Tongue (tissue), 1 donor: ENCODE measurements at regions not wholly inside any gene's neighbourhood (a gene's known extent, or its start where the extent isn't known, plus 50 kb on each side); places are given as distances from the start of the nearest gene placed in this dataset.

Source experiments
- DNase-seq: peaks from one replicate; pipeline ENCODE4 v3.0.0-alpha.2; 2015

GRCh38 chr14:98728024-98728423, 544.0 kb downstream of the BCL11B start:
- DNase-seq: no peak

- DNase-seq: no peak
Measured at GRCh38 chr14:98728836-98729235, 543.2 kb downstream of the BCL11B start.

DNA sequence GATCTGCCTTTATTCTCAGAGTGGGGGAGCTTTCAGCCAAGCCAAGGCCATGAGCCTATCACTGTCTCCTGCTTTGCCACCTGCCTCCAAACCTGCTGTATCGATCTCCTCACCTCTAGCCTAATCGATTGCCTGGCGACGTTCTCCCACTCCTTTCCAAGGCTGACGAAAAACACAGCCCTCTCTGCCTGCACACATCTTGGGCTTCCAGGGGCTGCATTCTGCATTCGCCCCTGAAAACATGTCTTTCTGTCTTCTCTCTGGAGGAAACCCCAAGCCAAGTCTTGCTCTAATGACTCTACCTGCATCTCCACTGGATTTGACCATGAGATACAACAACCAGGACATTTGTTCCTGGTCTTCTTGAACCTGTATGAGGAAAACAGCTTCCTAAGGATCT, 540.7 kb downstream of the BCL11B start:
- no peak for DNase-seq

DNA sequence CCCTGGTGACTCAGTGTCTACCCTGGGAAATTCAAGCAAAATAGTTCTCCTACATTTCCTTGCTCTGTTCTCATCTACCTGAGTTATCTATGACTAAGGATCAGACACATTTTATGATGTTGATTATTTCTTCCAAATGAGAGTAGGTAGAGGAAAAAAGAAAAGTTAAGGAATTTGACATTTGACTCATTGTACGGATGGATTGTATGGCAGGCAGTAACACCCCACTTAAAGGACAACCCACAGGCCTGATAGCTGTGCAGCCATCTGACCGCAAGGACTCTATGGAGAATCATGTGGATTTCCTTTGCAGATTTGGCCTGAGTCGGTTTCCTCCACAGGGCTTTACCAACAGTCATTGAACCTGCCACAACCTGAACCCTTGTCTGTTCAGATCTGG, 540.3 kb downstream of the BCL11B start:
- no peak for DNase-seq

GRCh38 chr14:98733536-98733935, 538.5 kb downstream of the BCL11B start:
- DNase-seq: no peak

DNA sequence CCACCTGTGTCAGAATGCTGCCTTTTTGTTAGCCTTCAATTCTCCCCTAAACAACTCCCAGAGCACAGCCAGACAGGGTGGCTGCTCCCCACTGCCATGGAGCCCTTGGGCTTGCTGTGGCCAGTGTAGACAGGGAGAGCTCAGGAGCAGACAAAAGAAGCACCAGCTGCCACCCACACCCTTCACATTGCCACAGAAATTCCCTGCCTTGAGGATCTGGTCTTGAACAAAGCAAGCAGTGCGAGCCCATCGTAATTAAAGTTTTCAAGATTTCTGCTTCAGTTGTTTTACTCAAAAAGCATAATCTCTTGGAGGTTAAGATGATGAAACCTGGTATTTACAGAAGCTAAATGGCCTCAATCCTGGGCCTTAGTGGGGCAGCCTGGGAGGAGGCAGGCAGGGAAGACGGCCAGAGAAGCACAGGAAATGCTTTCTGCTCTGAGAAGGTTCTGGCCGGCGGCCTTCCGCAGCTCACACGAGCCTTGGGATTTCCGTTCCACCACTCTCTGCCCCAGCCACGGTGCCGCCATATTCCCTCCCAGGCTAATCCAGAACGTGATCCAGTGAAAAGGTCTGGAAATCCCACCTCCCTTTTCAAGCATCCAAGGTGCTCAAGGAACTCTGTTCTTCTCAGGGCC, 535.2 kb downstream of the BCL11B start:
- DNase-seq: peak; percentile 45

DNA sequence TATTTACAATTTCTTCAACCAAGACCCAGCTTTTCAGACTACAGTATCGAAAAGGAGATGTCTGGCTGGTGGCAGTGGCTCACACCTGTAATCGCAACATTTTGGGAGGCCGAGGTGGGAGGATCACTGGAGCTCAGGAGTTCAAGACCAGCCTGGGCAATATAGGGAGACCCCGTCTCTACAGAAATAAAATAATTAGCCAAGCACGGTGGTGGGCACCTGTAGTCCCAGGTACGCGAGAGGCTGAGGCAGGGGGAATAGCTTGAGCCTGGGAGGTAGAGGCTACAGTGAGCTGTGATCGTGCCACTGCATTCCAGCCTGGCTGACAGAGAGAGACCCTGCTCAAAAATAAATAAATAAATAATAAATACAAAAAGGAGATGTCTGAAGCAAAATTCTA, 530.5 kb downstream of the BCL11B start:
- DNase-seq: no peak

GRCh38 chr14:98742001-98742400, 530.0 kb downstream of the BCL11B start:
- no peak for DNase-seq

DNA sequence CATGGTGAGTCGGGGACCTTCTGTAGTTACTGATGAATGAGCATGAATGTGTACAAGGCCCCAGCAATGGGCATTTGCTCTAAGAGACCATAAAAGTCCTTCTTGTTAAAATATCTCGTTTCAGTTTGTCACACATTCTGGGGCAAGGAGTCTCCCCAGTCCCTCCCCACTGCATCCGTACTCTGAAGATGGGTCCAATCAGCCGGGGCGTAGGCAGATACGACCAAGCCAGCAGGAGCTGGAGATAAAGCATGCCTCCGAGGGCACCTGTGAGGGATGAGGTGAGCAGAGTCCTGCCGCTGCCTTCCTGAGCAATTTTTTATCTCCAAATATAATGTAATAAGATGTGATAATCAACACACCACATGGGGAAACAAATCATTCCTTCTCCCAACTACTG, 528.5 kb downstream of the BCL11B start:
- DNase-seq: no peak

- DNase-seq: no peak
Measured at GRCh38 chr14:98748966-98749365, 523.0 kb downstream of the BCL11B start.

GRCh38 chr14:98751110-98751509, 520.9 kb downstream of the BCL11B start:
- DNase-seq: no peak

GRCh38 chr14:98752660-98753059, 519.3 kb downstream of the BCL11B start:
- DNase-seq: no peak

DNA sequence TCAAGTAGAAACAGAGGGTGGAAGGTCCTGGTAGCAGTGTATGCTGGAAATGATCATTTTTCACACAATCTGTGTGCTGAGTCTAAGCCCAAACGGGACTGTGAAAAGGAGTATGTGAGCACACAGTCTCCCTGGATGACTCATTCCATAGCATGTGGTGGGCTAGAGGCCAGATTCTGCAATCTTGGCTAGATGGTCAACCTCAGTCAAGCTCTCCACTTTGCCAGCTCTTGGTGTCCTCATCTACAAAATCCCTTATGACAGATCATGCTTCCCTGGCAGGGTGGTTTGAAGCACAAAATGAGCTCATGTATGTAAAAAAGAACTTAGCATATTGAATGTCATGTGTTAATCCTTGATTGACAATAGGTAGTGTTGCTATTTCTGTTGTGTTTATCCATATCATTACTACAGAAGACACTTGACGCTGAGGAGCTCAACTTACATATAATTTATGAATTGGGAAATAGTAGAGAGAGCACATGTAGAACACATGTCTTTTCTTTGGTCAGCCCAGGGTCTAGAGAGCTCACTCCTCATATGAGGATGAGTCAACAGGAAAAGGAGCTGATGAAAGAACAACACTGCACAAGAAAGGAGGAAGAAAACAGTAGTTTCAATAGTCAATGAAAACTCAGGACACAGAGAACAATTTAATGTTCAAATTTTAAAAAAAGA, 517.5 kb downstream of the BCL11B start:
- peak; percentile 89 for DNase-seq

- no peak for DNase-seq
Measured at GRCh38 chr14:98756749-98757148, 515.2 kb downstream of the BCL11B start.

DNA sequence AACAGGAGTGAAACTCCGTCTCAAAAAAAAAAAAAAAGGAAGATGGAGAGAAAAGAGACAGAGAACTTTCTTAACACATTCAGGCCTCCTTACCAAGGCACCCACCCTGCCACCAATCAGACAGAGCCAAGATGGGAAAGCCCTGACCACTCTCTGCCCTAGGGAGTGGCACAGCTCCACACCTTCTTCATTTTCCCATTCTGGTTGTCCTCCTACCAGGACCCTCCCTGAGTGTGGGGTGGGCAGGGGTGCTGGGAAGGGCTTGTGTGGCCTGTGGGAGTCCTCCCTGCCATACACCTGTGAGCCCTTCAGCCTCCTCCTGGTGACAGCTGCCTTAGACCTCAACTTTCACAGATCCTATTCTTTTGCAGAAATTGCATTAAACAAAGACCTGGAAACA, 513.6 kb downstream of the BCL11B start:
- no peak for DNase-seq

- DNase-seq: no peak
Measured at GRCh38 chr14:98761993-98762392, 510.0 kb downstream of the BCL11B start.

GRCh38 chr14:98766818-98767217, 505.2 kb downstream of the BCL11B start:
- no peak for DNase-seq

DNA sequence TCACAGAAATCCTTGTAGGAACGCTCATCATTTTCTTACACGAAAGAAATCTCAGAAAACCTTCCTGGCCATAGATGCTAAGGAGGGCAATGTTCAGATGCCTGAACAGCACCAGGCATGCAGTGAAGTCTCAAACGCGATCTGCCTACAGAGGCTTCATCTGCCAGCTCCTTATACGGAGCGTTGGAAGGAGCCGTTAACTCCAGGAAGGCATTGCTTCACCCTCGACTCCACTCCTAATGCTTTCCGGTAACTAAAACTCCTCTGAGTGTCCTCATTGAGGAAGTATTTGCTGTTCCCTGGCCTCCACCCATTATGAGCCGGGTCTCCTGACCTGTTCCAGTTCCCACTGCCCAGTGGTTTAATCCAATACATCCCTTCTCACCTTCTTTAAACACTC, 502.7 kb downstream of the BCL11B start:
- DNase-seq: no peak

- DNase-seq: no peak
Measured at GRCh38 chr14:98770151-98770550, 501.8 kb downstream of the BCL11B start.

DNA sequence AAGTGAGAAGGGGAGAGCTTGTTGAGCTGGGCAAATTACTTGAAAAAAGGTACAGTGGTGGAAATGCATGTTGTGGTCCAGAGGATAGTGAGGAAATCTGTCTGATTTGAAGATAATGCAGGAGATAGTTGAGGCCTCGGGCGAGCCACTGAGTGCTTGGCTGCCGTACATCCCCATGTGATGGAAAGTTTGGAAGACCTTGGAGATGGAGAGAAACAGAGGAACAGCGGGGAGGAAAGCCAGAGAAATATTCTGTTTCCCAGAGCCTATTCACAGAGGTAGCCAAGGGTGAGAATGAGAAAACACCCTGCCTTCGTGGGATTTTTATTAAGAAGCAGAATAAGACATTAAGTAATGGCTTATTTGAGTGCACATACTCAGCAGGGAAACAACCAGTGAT, 498.2 kb downstream of the BCL11B start:
- no peak for DNase-seq

DNA sequence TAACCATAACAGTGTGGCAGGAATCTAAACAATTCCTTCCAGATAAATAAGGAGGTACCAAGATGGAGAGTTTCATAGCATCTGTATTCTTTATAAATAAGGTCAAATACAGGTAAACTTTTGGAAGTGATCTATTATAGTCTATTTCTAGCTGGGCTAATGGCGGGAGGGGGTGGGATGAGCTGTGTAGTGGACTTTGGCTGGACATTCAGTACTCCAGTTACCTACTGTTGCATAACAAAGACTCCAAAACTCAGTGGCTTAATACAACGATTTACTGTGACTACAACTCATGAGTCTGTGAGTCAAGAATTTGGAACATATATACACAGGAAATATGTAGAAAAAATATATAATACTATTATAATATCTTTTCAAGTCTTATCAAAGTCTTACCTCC, 496.1 kb downstream of the BCL11B start:
- DNase-seq: no peak

GRCh38 chr14:98782062-98782461, 489.9 kb downstream of the BCL11B start:
- DNase-seq: no peak

- no peak for DNase-seq
Measured at GRCh38 chr14:98785578-98785977, 486.4 kb downstream of the BCL11B start.

- no peak for DNase-seq
Measured at GRCh38 chr14:98786456-98786855, 485.5 kb downstream of the BCL11B start.
